ENCODE measurements at regions not wholly inside any gene's neighbourhood (a gene's known extent, or its start where the extent isn't known, plus 50 kb on each side); places are given as distances from the start of the nearest gene placed in this dataset.

DNA sequence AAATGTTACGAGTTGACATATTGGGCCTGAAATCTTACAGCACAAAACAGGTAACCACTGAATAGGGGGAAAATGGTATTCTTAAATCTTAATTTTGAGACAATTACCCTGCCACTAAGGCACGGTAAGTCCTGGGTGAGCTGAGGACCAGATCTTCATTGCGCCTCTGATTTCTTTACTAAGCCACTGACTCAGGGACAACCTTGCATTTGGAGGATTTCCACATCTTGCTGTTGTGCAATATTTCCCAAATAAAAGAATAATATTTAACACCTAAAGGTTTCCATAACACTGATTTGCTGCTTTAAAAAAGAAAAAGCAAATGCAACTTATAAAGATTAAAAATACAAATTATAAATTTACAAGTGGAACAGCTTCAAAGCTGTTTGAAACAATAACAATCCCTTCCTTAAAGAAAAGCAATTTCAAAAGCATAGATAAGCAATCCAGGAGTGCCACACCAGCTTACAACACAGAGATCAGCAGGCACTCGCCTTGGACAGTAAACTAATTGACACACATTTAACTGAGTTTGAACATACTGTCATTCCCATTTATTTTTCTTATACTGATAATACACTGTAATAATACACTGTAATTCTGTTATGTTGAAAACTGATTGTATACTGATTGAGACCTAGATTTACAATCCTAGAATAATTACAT is 79.6 kb upstream of the DOCK9 start:
- TF ChIP-seq, protein P1, sequence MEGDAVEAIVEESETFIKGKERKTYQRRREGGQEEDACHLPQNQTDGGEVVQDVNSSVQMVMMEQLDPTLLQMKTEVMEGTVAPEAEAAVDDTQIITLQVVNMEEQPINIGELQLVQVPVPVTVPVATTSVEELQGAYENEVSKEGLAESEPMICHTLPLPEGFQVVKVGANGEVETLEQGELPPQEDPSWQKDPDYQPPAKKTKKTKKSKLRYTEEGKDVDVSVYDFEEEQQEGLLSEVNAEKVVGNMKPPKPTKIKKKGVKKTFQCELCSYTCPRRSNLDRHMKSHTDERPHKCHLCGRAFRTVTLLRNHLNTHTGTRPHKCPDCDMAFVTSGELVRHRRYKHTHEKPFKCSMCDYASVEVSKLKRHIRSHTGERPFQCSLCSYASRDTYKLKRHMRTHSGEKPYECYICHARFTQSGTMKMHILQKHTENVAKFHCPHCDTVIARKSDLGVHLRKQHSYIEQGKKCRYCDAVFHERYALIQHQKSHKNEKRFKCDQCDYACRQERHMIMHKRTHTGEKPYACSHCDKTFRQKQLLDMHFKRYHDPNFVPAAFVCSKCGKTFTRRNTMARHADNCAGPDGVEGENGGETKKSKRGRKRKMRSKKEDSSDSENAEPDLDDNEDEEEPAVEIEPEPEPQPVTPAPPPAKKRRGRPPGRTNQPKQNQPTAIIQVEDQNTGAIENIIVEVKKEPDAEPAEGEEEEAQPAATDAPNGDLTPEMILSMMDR (optimal IDR thresholded peaks at IDR 0.05 in 1 of 3, IDR thresholded peaks at IDR 0.05 in 1 of 3, conservative IDR thresholded peaks at IDR 0.05 in 1 of 3; ENCODE audit: extremely low read depth in 1 of 3, insufficient read depth in 2 of 3, low read length in 3 of 3): no peak
- TF ChIP-seq EZH2 (IDR thresholded peaks at IDR 0.05; ENCODE audit: low read length): no peak
